ENCODE measurements at regions not wholly inside any gene's neighbourhood (a gene's known extent, or its start where the extent isn't known, plus 50 kb on each side); places are given as distances from the start of the nearest gene placed in this dataset.

DNA sequence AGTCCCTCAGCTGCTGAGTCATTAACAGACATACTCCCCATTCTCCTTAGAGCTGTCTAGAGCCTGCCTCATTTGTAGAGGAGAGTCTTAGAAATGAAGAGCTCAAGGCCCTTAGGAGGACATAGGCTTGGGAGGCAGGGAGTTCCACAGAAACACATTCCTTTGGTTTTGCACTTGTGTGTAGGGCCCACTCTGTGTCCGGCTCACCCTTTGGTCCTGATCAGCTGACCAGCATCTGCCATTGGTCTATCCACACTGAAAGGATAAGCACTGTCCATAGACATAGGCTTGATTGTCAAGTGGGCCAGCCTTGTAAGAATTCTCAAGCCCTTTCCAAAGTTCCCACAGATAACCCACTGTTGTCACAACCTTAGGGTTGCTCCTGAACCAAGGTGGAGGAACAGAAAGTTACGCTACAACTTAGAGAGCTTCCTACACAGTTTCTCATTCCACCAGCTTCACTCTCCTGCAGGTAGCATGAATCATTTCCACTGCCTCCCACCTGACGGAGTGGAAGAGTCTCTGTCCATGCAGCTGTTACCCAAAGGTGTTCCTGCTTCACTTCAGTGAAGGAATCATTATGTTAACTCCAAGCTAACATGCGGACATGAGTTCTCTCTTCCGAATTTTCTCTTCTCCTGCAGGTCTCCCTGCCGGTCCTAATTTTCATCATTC, 96.1 kb downstream of the TNFSF18 start:
- Mint-ChIP-seq H3K27me3 (no peaks in the 10 kb centered on the region), H3K4me3 (no peak overlapping the region), H3K27ac (no peak overlapping the region), H3K9me3 (no peaks in the 10 kb centered on the region), H3K4me1 (ENCODE audit: low read depth) (peaks cover 16% of the 10 kb centered on the region), H3K36me3 (ENCODE audit: low read depth) (no peaks in the 10 kb centered on the region)
- ChIA-PET CTCF (no interaction called here), POLR2A (interaction anchor here (0.9 kb wide), 1 partner anchor 10 kb away, joined by 3 read pairs; no protein-coding TSS in a partner anchor)
- no peak for ATAC-seq
- intact Hi-C loops (cut with micrococcal nuclease) = no loop called here
- DNase-seq = no peak
- TF ChIP-seq, protein P1, sequence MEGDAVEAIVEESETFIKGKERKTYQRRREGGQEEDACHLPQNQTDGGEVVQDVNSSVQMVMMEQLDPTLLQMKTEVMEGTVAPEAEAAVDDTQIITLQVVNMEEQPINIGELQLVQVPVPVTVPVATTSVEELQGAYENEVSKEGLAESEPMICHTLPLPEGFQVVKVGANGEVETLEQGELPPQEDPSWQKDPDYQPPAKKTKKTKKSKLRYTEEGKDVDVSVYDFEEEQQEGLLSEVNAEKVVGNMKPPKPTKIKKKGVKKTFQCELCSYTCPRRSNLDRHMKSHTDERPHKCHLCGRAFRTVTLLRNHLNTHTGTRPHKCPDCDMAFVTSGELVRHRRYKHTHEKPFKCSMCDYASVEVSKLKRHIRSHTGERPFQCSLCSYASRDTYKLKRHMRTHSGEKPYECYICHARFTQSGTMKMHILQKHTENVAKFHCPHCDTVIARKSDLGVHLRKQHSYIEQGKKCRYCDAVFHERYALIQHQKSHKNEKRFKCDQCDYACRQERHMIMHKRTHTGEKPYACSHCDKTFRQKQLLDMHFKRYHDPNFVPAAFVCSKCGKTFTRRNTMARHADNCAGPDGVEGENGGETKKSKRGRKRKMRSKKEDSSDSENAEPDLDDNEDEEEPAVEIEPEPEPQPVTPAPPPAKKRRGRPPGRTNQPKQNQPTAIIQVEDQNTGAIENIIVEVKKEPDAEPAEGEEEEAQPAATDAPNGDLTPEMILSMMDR (IDR thresholded peaks at IDR 0.05) = no peak

DNA sequence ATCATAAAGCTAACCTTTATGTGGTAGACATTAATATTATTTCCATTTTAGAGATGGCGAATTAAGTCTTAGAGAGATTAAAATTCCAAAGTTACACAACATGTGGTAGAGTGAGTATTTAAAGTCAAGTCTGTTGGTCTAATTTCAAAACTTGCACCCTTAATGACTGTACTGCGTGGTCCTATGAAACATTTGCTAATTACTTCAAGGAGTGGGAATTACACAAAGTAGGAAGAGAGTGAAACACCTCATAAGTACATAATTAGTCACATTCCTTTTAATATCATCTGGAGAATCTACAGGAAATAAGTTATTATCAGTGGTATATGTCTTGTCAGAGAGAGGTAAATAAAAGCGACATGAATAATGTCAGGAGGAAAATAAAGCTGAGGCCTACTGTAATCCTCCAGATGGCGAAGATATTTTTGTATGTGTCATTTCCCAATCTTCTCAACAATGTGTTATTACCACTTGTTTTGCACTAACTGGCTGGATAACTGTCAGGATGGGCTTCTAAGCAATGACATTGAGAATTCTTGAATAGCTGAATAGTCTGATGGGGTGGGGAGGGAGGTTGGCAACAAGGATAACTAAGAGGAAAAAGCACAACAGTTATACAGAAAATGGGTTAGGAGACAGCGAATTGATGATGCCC, 95.5 kb downstream of the TNFSF18 start:
- Mint-ChIP-seq H3K9me3 (no peaks in the 10 kb centered on the region), H3K36me3 (ENCODE audit: low read depth) (no peaks in the 10 kb centered on the region), H3K27me3 (no peaks in the 10 kb centered on the region), H3K27ac (no peak overlapping the region), H3K4me3 (no peak overlapping the region), H3K4me1 (ENCODE audit: low read depth) (peaks cover 16% of the 10 kb centered on the region)
- ATAC-seq (no peak), DNase-seq (no peak)
- POLR2A ChIA-PET = no interaction called here
- TF ChIP-seq, protein P1 (IDR thresholded peaks at IDR 0.05) = no peak
- CTCF ChIA-PET = no interaction called here
- intact Hi-C loops (cut with micrococcal nuclease) = no loop called here

DNA sequence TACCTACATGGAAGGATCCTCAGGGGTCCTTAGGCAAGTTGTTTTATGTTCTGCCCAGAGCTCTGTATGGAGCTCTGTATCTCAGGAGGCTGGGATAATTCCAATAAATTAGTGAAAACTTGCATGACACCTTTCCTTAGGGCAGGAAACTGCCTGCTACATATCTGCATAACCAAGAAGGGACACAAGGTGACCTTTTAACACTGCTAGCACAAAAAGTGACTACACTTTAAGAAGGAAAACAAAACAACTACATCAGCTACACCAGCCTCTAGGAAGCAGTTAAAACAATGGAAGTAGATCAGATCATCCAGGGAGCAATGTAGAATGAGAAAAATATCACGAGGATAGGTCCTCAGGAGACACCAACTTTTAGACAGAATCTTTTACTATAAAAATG, 93.9 kb downstream of the TNFSF18 start:
- DNase-seq = no peak
- H3K27me3 Mint-ChIP-seq = peaks cover 2% of the 10 kb centered on the region
- H3K27ac Mint-ChIP-seq = no peak overlapping the region
- H3K9me3 Mint-ChIP-seq = no peaks in the 10 kb centered on the region
- H3K4me1 Mint-ChIP-seq (ENCODE audit: low read depth) = peaks cover 9% of the 10 kb centered on the region
- intact Hi-C loops (cut with micrococcal nuclease) = no loop called here
- no peak for ATAC-seq
- TF ChIP-seq, protein P1 (IDR thresholded peaks at IDR 0.05) = no peak
- ChIA-PET CTCF (no interaction called here), POLR2A (no interaction called here)
- H3K4me3 Mint-ChIP-seq = no peak overlapping the region
- no peaks in the 10 kb centered on the region for H3K36me3 Mint-ChIP-seq (ENCODE audit: low read depth)

DNA sequence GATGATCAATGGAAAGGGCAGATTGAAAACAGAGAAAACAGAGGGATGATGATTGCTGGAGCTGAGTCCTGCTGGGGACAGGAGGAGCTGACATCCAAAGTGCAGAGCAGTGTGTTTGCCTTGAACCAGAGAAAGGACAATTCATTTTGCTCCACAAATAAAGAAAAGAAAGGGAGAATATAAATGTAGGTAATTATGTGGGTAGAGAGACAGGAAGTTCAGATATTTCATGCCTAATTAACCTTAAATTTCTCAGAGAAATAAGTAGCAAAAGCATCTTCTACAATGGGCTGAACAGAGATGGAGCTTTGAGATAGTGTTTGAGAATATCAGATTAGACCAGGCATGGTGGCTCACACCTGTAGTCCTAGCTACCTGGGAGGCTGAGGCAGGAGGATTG, 93.2 kb downstream of the TNFSF18 start:
- TF ChIP-seq, protein P1 (IDR thresholded peaks at IDR 0.05) = no peak
- Mint-ChIP-seq H3K9me3 (no peaks in the 10 kb centered on the region), H3K36me3 (ENCODE audit: low read depth) (no peaks in the 10 kb centered on the region), H3K4me3 (no peak overlapping the region), H3K27me3 (peaks cover 2% of the 10 kb centered on the region), H3K4me1 (ENCODE audit: low read depth) (peaks cover 5% of the 10 kb centered on the region), H3K27ac (no peak overlapping the region)
- DNase-seq (no peak), ATAC-seq (no peak)
- intact Hi-C loops (cut with micrococcal nuclease) = no loop called here
- POLR2A ChIA-PET = no interaction called here
- CTCF ChIA-PET = interaction anchor here (1.2 kb wide), 1 partner anchor 348 kb away, joined by 3 read pairs; no protein-coding TSS in a partner anchor

DNA sequence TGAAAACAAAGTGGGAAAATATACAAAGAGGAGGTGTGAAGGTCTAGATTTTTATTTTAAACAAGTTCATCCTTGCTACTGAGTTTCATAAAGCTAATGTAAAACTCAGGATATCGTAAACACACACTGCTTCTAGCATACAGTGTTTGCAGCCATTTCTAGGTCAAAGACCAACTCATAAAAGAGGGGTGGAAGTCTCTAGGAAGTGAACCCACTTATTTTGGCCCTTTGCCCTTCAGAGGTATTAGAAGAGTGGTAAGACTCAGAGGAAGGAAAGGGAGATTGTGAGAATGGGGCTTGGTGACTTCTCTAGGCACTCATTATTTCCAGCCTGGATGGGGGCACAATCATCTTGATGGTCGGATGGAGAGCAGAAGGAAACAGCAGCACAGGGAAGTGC, 91.2 kb downstream of the TNFSF18 start:
- H3K9me3 Mint-ChIP-seq = peaks cover 2% of the 10 kb centered on the region
- no peak for ATAC-seq
- H3K27me3 Mint-ChIP-seq = peaks cover 2% of the 10 kb centered on the region
- H3K36me3 Mint-ChIP-seq (ENCODE audit: low read depth) = no peaks in the 10 kb centered on the region
- no peak overlapping the region for H3K27ac Mint-ChIP-seq
- intact Hi-C loops (cut with micrococcal nuclease) = no loop called here
- H3K4me3 Mint-ChIP-seq = no peak overlapping the region
- DNase-seq = no peak
- POLR2A ChIA-PET = interaction anchor here (0.6 kb wide), 1 partner anchor 240 kb away, joined by 3 read pairs; no protein-coding TSS in a partner anchor
- CTCF ChIA-PET = interaction anchor here (0.9 to 1.0 kb wide), 2 partner anchors 181 to 243 kb away, joined by 3 read pairs; no protein-coding TSS in a partner anchor
- TF ChIP-seq, protein P1 (IDR thresholded peaks at IDR 0.05) = no peak
- no peaks in the 10 kb centered on the region for H3K4me1 Mint-ChIP-seq (ENCODE audit: low read depth)
